NOMO-1 treated with DMSO at 0.1 percent for 48 hours (cell line): ENCODE measurements at regions not wholly inside any gene's neighbourhood (a gene's known extent, or its start where the extent isn't known, plus 50 kb on each side); places are given as distances from the start of the nearest gene placed in this dataset.
A peak's percentile ranks its signal among the peaks of the same experiment; 100 is the strongest.

Experiments used
- DNase-seq: peaks from one replicate; lab custom pipeline; 2025; ENCODE audit not compliant: unreplicated experiment; lab: John Stamatoyannopoulos, UW

GRCh38 chr4:122300776-122301175 lies 78.0 kb upstream of the ADAD1 start:
- DNase-seq = no peak

DNA sequence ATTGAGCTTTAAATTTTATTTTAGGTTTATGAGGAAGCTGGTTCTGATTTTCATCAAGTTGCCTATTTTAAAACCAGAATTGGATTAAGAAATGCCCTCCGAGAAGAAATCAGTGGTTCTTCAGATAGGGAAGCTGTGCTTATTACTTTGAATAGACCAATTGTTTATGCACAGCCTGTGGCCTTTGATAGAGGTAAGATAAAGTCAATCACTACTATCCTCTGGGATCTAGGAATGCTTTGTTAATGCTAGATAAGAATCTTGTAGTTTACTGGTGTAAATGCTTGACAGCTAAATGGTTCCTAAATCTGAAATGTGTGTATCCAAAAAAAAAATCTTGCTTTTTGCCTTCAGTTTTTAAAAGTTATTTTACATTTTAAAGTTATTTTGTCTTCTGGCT lies 73.0 kb upstream of the ADAD1 start:
- no peak for DNase-seq

DNA sequence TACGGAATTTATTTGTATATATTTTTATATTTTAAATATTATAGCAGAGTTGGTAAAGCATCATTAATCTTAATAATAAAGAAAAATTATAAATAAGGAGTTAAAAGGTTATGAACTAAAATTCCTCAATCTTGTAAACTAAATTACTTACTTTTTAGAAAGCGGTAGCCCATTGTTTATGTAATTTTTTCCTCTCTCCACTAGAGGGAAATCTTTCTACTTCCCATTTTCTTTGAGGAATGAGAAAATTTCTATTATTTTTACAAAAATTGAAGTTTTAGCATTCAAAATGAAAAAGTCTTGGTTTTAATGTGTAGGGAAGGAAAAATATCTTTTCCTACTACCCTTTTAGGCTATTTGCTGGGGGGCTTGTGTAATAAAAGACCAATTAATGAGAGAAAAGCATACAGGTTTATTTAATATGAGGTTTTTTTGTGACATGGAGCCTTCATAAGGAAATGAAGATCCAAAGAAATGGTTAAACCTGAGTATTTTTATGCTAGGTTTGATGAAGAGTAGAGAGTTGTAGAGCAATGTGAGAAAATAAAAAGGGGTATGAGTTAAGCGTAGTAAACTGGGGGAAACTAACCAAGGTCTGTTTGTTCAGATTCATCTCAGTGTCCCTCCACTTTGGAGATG lies 68.7 kb upstream of the ADAD1 start:
- peak; percentile 25 for DNase-seq

DNA sequence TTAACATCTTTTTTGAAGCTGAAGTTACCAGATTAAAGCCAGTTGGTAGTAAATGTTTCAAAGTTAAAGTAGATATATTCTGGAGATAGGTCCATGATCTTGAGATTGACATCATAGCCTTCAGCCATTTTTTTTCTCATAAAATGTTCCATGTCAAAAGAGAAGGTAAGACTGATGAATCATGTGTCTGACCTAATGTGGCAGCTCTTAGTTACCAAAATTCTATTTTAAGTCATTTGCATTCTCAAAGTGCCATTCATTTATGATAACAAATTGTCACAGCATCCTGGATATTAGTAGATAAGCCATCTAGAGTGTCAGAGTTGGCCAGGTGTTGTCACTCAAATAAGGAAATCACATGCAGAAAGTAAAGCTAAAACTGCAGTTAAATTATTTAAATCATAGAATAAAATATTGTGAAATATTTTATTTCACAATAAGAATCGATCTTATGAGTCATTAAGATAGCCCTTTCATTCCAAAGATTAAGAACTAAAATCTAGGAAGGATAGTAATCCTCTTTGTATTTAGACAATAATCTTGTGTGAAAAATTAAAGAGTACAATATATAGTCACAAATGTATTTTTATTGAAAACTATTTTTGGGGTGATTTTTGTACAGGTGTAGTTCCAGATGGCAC lies 65.7 kb upstream of the ADAD1 start:
- DNase-seq = no peak

- DNase-seq = no peak
These were observed 51.9 kb upstream of the ADAD1 start for GRCh38 chr4:122326908-122327307.

- no peak for DNase-seq
These were observed 49.9 kb upstream of the ADAD1 start for GRCh38 chr4:122328893-122329292.
